NCI-H2029 (cell line): ENCODE measurements at regions not wholly inside any gene's neighbourhood (a gene's known extent, or its start where the extent isn't known, plus 50 kb on each side); places are given as distances from the start of the nearest gene placed in this dataset.
"Not testable (repeated sequence)": the region's sequence is repeated elsewhere in the genome, so short reads cannot be mapped to it uniquely, and the experiment has no call there.

Experiments used
- DNase-seq: peaks from one replicate; lab custom pipeline; 2025; lab: John Stamatoyannopoulos, UW

GRCh38 chr4:27121830-27122229, 261.2 kb downstream of the STIM2 start:
- DNase-seq: no peak

DNA sequence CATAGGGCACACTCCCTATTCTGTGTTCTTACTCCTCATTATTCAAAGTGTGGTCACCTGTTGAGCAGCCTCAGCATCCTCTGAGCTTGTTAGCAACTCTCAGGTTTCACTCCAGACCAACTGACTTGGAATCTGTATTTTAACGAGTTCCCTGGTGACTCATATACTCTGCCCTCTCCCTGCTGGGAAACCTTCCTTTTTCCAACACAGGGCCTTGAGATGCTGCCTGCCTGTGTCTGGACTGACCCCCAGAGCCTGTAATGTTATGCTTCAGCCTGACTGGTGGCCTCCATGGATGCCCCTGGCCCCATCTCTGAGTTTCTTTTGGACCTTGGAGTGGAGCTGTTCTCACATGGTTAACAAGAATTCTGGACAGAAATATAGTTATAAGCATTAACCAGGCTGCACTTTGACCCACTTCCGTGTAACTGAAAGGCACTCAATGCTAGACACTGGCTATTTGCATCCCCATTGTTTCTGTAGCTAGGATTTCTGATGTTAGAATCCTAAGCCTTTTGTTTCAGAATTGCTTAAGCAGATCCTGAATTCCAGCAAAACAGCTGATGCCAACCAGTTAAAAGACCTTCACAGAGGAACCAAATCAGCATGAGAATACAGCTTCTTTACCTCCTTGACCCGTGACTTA, 262.6 kb downstream of the STIM2 start:
- DNase-seq: no peak

GRCh38 chr4:27123769-27124124, 263.1 kb downstream of the STIM2 start:
- DNase-seq: no peak

DNA sequence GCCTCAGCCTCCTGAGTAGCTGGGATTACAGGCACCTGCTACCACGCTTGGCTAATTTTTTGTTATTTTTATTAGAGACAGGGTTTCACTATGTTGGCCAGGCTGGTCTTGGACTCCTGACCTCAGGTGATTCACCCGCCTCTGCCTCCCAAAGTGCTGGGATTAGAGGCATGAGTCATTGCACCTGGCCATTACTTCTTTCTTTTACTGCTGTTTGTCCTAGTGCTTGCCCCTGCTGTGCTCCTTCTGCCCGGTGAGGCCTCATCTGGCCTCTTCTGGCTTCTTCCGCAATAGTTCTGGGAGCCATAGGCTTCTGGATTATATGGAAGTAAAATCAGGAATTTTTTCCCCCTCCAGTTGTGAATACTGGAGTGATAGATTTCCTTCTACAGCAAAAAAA, 266.3 kb downstream of the STIM2 start:
- DNase-seq: not testable (repeated sequence)

DNA sequence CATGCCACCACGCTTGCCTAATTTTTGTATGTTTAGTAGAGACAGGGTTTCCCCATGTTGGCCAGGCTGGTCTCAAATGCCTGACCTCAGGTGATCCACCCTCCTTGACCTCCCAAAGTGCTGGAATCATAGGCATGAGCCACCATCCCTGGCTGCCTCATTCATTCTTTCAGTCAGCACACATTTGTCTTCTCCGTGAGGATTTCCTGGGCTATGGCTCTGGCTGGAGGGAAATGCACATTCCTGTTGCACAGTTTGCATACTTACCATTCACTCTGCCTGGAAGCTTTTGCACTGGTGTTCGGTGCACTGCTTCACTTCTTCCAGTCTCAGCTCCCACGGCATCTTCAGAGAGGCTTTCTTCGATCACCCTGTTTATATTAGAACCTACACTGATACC, 267.8 kb downstream of the STIM2 start:
- no peak for DNase-seq

- no peak for DNase-seq
Measured at GRCh38 chr4:27129871-27130366, 269.3 kb downstream of the STIM2 start.

DNA sequence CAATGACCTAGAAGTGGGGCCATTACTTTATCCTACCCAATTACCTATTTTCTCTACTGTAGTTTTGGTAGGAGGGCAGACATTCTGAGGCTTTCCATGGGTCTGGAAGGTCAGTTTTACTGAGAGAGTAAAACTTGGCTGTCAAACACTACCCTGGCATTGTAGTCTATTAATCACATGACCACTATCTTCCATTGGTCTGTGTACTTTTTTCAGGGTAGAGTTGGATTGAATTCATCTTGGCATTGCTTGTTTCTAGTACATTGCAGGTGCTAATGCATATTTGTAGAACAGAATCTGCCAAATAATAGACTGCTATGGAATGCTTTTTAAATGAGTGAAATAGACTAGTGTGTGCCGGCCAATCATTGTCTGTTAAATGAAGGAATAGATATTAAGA, 271.9 kb downstream of the STIM2 start:
- DNase-seq: no peak

- no peak for DNase-seq
Measured at GRCh38 chr4:27140486-27140885, 279.8 kb downstream of the STIM2 start.

GRCh38 chr4:27141530-27141929, 280.9 kb downstream of the STIM2 start:
- no peak for DNase-seq

- no peak for DNase-seq
Measured at GRCh38 chr4:27142841-27143240, 282.2 kb downstream of the STIM2 start.

- no peak for DNase-seq
Measured at GRCh38 chr4:27145597-27145996, 285.0 kb downstream of the STIM2 start.

- no peak for DNase-seq
Measured at GRCh38 chr4:27148211-27148895, 287.7 kb downstream of the STIM2 start.

GRCh38 chr4:27149541-27150212, 289.0 kb downstream of the STIM2 start:
- no peak for DNase-seq

DNA sequence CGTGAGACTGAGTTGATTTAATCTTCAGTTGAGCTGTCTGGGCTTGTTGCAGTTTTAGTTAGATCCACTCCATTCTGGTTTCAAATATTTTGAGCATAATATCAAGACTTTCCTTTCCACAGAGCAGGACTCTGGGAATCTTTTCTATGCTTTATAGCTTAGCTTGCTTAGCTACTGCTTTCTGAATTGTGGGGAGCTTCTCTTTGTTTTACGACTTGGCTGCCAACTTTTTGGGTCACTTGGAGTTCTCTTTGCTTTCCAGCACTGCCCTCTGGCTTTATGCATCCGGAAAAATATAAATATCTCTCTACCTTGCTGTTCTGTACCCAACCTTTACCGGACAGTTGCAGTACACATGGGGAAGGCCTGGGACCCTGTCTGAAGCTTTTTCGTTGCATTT, 292.1 kb downstream of the STIM2 start:
- no peak for DNase-seq

DNA sequence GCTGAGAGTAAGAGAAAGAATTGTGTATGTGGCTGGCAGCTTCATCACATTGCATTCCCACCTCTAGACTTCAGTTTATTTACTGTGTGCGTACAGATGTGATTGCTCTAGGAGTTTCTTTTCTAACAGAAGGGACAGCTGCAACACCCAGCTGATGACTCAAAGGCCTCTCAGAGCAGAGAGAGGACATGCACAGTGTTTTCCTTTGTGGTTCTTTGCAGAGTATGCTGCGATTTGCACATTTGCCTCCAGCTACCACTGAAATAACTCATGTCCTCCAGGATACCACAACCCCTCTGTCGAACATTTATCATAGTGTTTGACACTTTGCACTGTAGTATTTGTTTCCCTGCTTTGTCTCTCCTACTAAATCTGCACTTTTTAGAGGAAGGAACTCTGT, 294.1 kb downstream of the STIM2 start:
- DNase-seq: no peak

GRCh38 chr4:27161191-27161590, 300.6 kb downstream of the STIM2 start:
- DNase-seq: no peak

GRCh38 chr4:27168783-27169182, 308.1 kb downstream of the STIM2 start:
- no peak for DNase-seq

- no peak for DNase-seq
Measured at GRCh38 chr4:27173280-27173679, 312.6 kb downstream of the STIM2 start.

- DNase-seq: peak; percentile 42
Measured at GRCh38 chr4:27176400-27176799, 315.8 kb downstream of the STIM2 start.

GRCh38 chr4:27176881-27177280, 316.2 kb downstream of the STIM2 start:
- DNase-seq: no peak

DNA sequence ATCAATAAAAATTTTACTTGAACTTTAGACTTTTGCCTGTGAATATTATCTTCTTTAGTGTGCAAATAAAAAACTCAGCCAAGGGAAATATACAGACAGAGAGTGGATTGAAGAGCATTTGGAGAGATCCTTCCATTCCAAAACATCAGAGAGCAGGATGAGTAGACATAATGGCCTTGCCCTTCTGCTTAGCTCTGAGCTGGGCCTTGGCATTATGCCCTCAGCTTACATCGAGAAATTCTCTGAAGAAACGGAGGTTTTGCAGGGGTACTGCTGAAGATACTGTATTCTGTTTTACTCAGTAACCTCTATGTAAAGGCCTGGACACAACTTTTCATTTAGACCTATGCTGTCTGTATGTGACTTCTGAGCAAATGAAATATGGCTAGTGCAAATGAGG, 317.4 kb downstream of the STIM2 start:
- DNase-seq: no peak

DNA sequence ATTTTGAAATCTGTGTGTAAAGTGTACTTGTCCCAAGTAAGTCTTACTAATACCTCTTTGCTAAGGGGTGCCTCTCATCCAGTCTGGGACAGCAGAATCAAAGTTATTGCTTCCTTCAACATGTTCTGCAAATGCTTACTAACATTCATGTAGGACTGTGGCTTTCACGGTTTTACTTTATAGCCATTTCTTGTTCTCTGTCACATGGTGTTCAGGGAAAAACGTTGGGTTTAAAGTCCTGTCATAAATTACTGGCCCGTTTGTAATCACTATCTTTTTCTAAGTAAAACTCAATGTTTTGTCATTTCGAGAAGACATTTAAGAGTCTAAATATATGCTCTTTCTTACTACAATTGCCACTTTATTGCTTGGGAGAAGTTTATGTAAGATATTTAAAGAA, 321.1 kb downstream of the STIM2 start:
- DNase-seq: no peak

DNA sequence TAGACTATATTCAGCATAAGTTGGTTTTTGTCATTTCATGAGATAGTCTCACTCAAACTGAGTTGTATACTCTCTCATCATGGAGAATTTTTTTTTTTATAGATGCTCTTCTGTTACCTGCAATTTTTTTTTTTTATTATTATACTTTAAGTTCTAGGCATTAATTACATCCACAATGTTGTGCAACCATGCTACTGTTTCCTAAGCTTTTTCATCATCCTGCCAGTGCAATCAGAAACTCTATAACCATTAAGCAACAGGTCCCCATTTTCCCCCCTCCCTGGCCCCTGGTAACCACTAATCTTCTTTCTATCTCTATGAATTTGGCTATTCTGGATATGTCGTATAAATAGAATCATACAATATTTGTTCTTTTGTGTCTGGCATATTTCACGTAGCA, 321.6 kb downstream of the STIM2 start:
- DNase-seq: no peak
